H1 (cell line): ENCODE measurements at regions not wholly inside any gene's neighbourhood (a gene's known extent, or its start where the extent isn't known, plus 50 kb on each side); places are given as distances from the start of the nearest gene placed in this dataset.

Experiments
- CTCF ChIA-PET: fragments of 300-600 bp; sonication (Branson Sonifier 250); formaldehyde crosslinking; loops from one replicate; lab custom pipeline; 2021; ENCODE audit not compliant: partially characterized antibody; lab: Charles Lee
- POLR2A ChIA-PET: fragments of 300-600 bp; sonication (Branson Sonifier 250); formaldehyde crosslinking; loops from one replicate; lab custom pipeline; 2021; ENCODE audit warnings: inconsistent platforms; ENCODE audit not compliant: partially characterized antibody; lab: Charles Lee
- DNase-seq, 2 experiments: peaks; one replicate each; pipeline versions ENCODE4 v3.0.0 to v3.0.0-alpha.2; 2010 to 2022; ENCODE audit warnings: low spot score in 2 of 2, low read depth in 1 of 2, mixed read lengths in 1 of 2
- FAIRE-seq: peaks from 2 replicates; lab custom pipeline; 2011; peaks lifted over from hg19 to GRCh38; lab: Jason Lieb, UNC
- H2AFZ ChIP-seq: 2 replicates; pipeline ENCODE4 v1.8.1; 2012; ENCODE audit warnings: low read length, inconsistent platforms
- H2AK5ac ChIP-seq: 2 replicates; pipeline ENCODE4 v1.6.1; 2013; ENCODE audit warnings: low read depth, low read length
- H2BK120ac ChIP-seq: replicated peaks from 2 replicates; pipeline ENCODE3; 2013; ENCODE audit warnings: low read depth, low read length, inconsistent platforms
- H2BK12ac ChIP-seq: 2 replicates; pipeline ENCODE4 v1.6.1; 2013; ENCODE audit warnings: low read depth, low read length
- H2BK15ac ChIP-seq: 2 replicates; pipeline ENCODE4 v1.6.1; 2013; ENCODE audit warnings: low read length
- H2BK20ac ChIP-seq: 2 replicates; pipeline ENCODE4 v1.6.1; 2013; ENCODE audit warnings: low read length
- H2BK5ac ChIP-seq: 2 replicates; pipeline ENCODE4 v1.6.1; 2013; ENCODE audit warnings: low read depth, low read length
- H3K14ac ChIP-seq: 2 replicates; pipeline ENCODE4 v1.6.1; 2013; ENCODE audit warnings: inconsistent platforms; ENCODE audit not compliant: insufficient read length
- H3K18ac ChIP-seq: 2 replicates; pipeline ENCODE4 v1.6.1; 2013; ENCODE audit warnings: low read length; ENCODE audit errors: extremely low read depth
- H3K23ac ChIP-seq: 2 replicates; pipeline ENCODE4 v1.6.1; 2013; ENCODE audit warnings: inconsistent platforms; ENCODE audit not compliant: insufficient read length
- H3K23me2 ChIP-seq: 2 replicates; pipeline ENCODE4 v1.6.1; 2013; ENCODE audit warnings: low read depth, low read length
- H3K27ac ChIP-seq: 2 replicates; pipeline ENCODE4 v1.6.1; 2011; ENCODE audit warnings: low read depth, low read length, inconsistent platforms
- H3K27me3 ChIP-seq, 4 experiments: replicated peaks in 1 of 4; 1 replicate in 1 of 4; 2 replicates in 3 of 4; pipeline versions ENCODE4 v1.6.1 to v1.8.1; 2011 to 2013; ENCODE audit warnings: low read length in 3 of 4, mild to moderate bottlenecking in 3 of 4, inconsistent platforms in 2 of 4, mixed read lengths in 2 of 4, moderate library complexity in 1 of 4; ENCODE audit not compliant: control insufficient read depth in 3 of 4, insufficient read depth in 3 of 4; ENCODE audit errors: extremely low read depth in 1 of 4
- H3K36me3 ChIP-seq, 4 experiments: 2 replicates each; pipeline versions ENCODE4 v1.6.1 to v1.8.1; 2011 to 2013; ENCODE audit warnings: mild to moderate bottlenecking in 4 of 4, low read length in 3 of 4, moderate library complexity in 2 of 4, control low read depth in 1 of 4, inconsistent platforms in 1 of 4; ENCODE audit not compliant: insufficient read depth in 4 of 4, control insufficient read depth in 2 of 4
- H3K4ac ChIP-seq: replicated peaks from 2 replicates; pipeline ENCODE3; 2013; ENCODE audit warnings: low read length, low read depth, mixed read lengths, inconsistent platforms; ENCODE audit not compliant: insufficient read length
- H3K4me1 ChIP-seq, 4 experiments: replicated peaks in 1 of 4; 1 replicate in 1 of 4; 2 replicates in 3 of 4; pipeline versions ENCODE4 v1.6.1 to v1.8.1; 2011 to 2013; ENCODE audit warnings: low read length in 3 of 4, inconsistent platforms in 2 of 4, mixed read lengths in 1 of 4; ENCODE audit not compliant: insufficient read depth in 4 of 4, control insufficient read depth in 3 of 4
- H3K4me2 ChIP-seq, 2 experiments: 2 replicates each; pipeline versions ENCODE4 v1.6.1 to v1.8.1; 2011 to 2013; ENCODE audit warnings: low read depth in 2 of 2, low read length in 2 of 2, control low read depth in 1 of 2, inconsistent platforms in 1 of 2, mild to moderate bottlenecking in 1 of 2; ENCODE audit not compliant: insufficient read depth in 1 of 2
- H3K4me3 ChIP-seq, 4 experiments: fragments of 200-600, 300-600 bp in 1 of 4; sonication (generic), shearing (Covaris generic), sonication (Bioruptor Twin) in 1 of 4; 2 replicates each; pipeline versions ENCODE4 v1.5.1 to v1.8.1; 2011 to 2016; ENCODE audit warnings: low read length in 4 of 4, low read depth in 3 of 4, control low read depth in 2 of 4, inconsistent platforms in 2 of 4, mild to moderate bottlenecking in 2 of 4, mixed read lengths in 1 of 4, moderate library complexity in 1 of 4; ENCODE audit not compliant: insufficient read depth in 2 of 4; ENCODE audit errors: extremely low read depth in 1 of 4
- H3K56ac ChIP-seq: replicated peaks from 2 replicates; pipeline ENCODE3; 2013; ENCODE audit warnings: low read depth, mild to moderate bottlenecking, mixed read lengths, low read length, inconsistent platforms; ENCODE audit not compliant: insufficient read length
- H3K79me1 ChIP-seq: 2 replicates; pipeline ENCODE4 v1.6.1; 2013; ENCODE audit warnings: low read depth, low read length, control low read depth
- H3K79me2 ChIP-seq, 2 experiments: 2 replicates each; pipeline versions ENCODE4 v1.6.1 to v1.8.1; 2012 to 2013; ENCODE audit warnings: low read length in 2 of 2, mild to moderate bottlenecking in 2 of 2, inconsistent platforms in 1 of 2; ENCODE audit not compliant: insufficient read depth in 2 of 2, control insufficient read depth in 1 of 2
- H3K9ac ChIP-seq, 4 experiments: replicated peaks in 1 of 4; 1 replicate in 1 of 4; 2 replicates in 3 of 4; pipeline versions ENCODE4 v1.6.1 to v1.8.1; 2011 to 2013; ENCODE audit warnings: low read depth in 3 of 4, low read length in 3 of 4, control low read depth in 2 of 4, mild to moderate bottlenecking in 2 of 4, moderate library complexity in 2 of 4, inconsistent platforms in 1 of 4; ENCODE audit errors: extremely low read depth in 1 of 4
- H3K9me3 ChIP-seq, 2 experiments: 2 replicates each; pipeline versions ENCODE4 v1.6.1 to v1.8.1; 2012 to 2013; ENCODE audit warnings: mild to moderate bottlenecking in 2 of 2, moderate library complexity in 2 of 2, control low read depth in 1 of 2, inconsistent platforms in 1 of 2, low read depth in 1 of 2, low read length in 1 of 2, mixed read lengths in 1 of 2; ENCODE audit not compliant: insufficient read depth in 2 of 2
- H4K20me1 ChIP-seq, 2 experiments: replicated peaks in 1 of 2; 2 replicates each; pipeline versions ENCODE3 to v1.8.1; 2011 to 2013; ENCODE audit warnings: inconsistent platforms in 2 of 2, low read length in 2 of 2, mild to moderate bottlenecking in 1 of 2; ENCODE audit not compliant: insufficient read depth in 2 of 2, control insufficient read depth in 1 of 2
- H4K5ac ChIP-seq: 2 replicates; pipeline ENCODE4 v1.6.1; 2013; ENCODE audit warnings: low read length, low read depth, mixed read lengths, inconsistent platforms; ENCODE audit not compliant: insufficient read length
- H4K8ac ChIP-seq: 2 replicates; pipeline ENCODE4 v1.8.0; 2013; ENCODE audit warnings: mild to moderate bottlenecking, moderate library complexity, low read length, inconsistent platforms; ENCODE audit not compliant: insufficient read depth; ENCODE audit errors: extremely low read depth
- H4K91ac ChIP-seq: replicated peaks from 2 replicates; pipeline ENCODE3; 2013; ENCODE audit warnings: low read length, mixed read lengths, inconsistent platforms; ENCODE audit not compliant: insufficient read length
- ATF2 ChIP-seq: IDR thresholded peaks from 2 replicates; pipeline ENCODE4 v1.6.1; 2012; ENCODE audit warnings: low read length, inconsistent platforms
- BACH1 ChIP-seq: IDR thresholded peaks from 2 replicates; pipeline ENCODE4 v1.6.1; 2012; ENCODE audit warnings: low read length, improper control_type of control experiment
- BRCA1 ChIP-seq: IDR thresholded peaks from 2 replicates; pipeline ENCODE4 v1.6.1; 2012; ENCODE audit warnings: low read depth, low read length, improper control_type of control experiment
- FOSL1 ChIP-seq: IDR thresholded peaks from 2 replicates; pipeline ENCODE4 v1.6.1; 2011; ENCODE audit warnings: mild to moderate bottlenecking, low read depth, low read length, moderate library complexity; ENCODE audit not compliant: insufficient read depth
- GABPA ChIP-seq: IDR thresholded peaks from 2 replicates; pipeline ENCODE4 v1.6.1; 2011; ENCODE audit warnings: mild to moderate bottlenecking, low read length, moderate library complexity, borderline replicate concordance; ENCODE audit not compliant: insufficient read depth
- HDAC2 ChIP-seq, 2 experiments: fragments of 300-600 bp in 1 of 2; sonication (generic) in 1 of 2; IDR thresholded peaks; 2 replicates each; pipeline ENCODE4 v1.6.1; 2011 to 2012; ENCODE audit warnings: low read depth in 2 of 2, low read length in 2 of 2, mild to moderate bottlenecking in 2 of 2, moderate library complexity in 2 of 2, borderline replicate concordance in 1 of 2, inconsistent platforms in 1 of 2
- JUN ChIP-seq: IDR thresholded peaks from 2 replicates; pipeline ENCODE4 v1.6.1; 2011; ENCODE audit warnings: low read depth, mild to moderate bottlenecking, improper control_type of control experiment, low read length
- RAD21 ChIP-seq, 2 experiments: IDR thresholded peaks in 1 of 2; conservative IDR thresholded peaks in 1 of 2; 2 replicates each; pipeline ENCODE4 v1.6.1; 2011; ENCODE audit warnings: low read depth in 2 of 2, low read length in 2 of 2, improper control_type of control experiment in 1 of 2, inconsistent platforms in 1 of 2, mild to moderate bottlenecking in 1 of 2, moderate library complexity in 1 of 2
- SIX5 ChIP-seq: IDR thresholded peaks from 2 replicates; pipeline ENCODE4 v1.6.1; 2011; ENCODE audit warnings: mild to moderate bottlenecking, low read depth, low read length
- WGBS, 2 experiments: shearing (Covaris generic) in 1 of 2; methylation state at CpG; one replicate each; pipeline versions ENCODE4 v1.1.6 to v1.1.7; 2013 to 2015; ENCODE audit warnings: low lambda C conversion rate in 2 of 2, mixed read lengths in 2 of 2, inconsistent platforms in 1 of 2, low coverage in 1 of 2, missing lambda C conversion rate in 1 of 2; ENCODE audit not compliant: insufficient replicate concordance in 2 of 2, insufficient coverage in 1 of 2, insufficient read length in 1 of 2; ENCODE audit errors: extremely low coverage in 1 of 2, missing lambda C conversion rate in 1 of 2; 5-methylcytosine and 5-hydroxymethylcytosine counted together
- TF ChIP-seq, protein P1 (sequence below), 3 experiments: IDR thresholded peaks; 1 replicate in 2 of 3; 2 replicates in 1 of 3; pipeline versions ENCODE4 v1.5.1 to v1.6.1; 2011; ENCODE audit warnings: low read length in 3 of 3, mild to moderate bottlenecking in 3 of 3, inconsistent platforms in 2 of 3, low read depth in 1 of 3, moderate library complexity in 1 of 3; ENCODE audit not compliant: insufficient read depth in 1 of 3; ENCODE audit errors: control extremely low read depth in 1 of 3

DNA sequence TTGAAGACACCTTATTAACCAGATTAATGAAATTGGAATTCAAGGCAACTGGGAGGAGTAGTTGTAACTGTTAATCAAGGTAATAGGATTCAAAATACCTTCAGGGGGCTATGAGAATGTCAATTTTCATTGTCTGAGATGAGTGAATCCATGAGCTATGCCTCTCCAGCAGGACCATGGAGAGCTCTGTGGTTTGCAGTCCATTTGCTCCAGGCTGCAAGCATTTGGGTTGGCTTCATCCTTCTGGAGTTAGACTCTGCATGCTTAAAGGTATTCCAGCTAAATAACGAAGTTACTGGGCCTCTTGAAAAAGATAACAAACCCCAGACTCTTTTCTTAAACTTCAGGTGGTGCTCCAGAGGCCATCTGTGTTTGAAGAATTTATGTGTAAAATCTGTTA lies 207.1 kb upstream of the SLC8A1 start:
- Histone ChIP-seq H2BK12ac (no peak overlapping the region), H2AK5ac (no peak overlapping the region), H2BK120ac (no peak overlapping the region), H3K23me2 (no peaks in the 10 kb centered on the region), H3K23ac (no peak overlapping the region), H2AFZ (no peak overlapping the region), H3K9ac (no peak overlapping the region), H2BK15ac (no peak overlapping the region), H4K8ac (no peak overlapping the region), H3K4me3 (no peak overlapping the region), H3K4ac (no peak overlapping the region), H3K79me2 (no peaks in the 10 kb centered on the region), H3K79me1 (no peaks in the 10 kb centered on the region), H3K4me1 (no peaks in the 10 kb centered on the region), H2BK20ac (no peak overlapping the region), H3K36me3 (no peaks in the 10 kb centered on the region), H3K14ac (no peak overlapping the region), H4K91ac (no peak overlapping the region), H3K27me3 (no peaks in the 10 kb centered on the region), H4K5ac (no peak overlapping the region), H3K27ac (no peak overlapping the region), H2BK5ac (no peak overlapping the region), H3K18ac (no peak overlapping the region), H4K20me1 (peaks cover 0 to 1% of the 10 kb centered on the region in 2 experiments), H3K9me3 (no peaks in the 10 kb centered on the region), H3K56ac (no peak overlapping the region), H3K4me2 (no peak overlapping the region)
- ChIA-PET CTCF (no interaction called here), POLR2A (no interaction called here)
- DNase-seq (no peak), FAIRE-seq (peak; percentile 58)
- WGBS, 2 experiments, result 55% methylated on average over 1 of the region's 1 CpG; no CpG with 5 or more reads in 1 of the 2 experiments
- TF ChIP-seq, protein P1, sequence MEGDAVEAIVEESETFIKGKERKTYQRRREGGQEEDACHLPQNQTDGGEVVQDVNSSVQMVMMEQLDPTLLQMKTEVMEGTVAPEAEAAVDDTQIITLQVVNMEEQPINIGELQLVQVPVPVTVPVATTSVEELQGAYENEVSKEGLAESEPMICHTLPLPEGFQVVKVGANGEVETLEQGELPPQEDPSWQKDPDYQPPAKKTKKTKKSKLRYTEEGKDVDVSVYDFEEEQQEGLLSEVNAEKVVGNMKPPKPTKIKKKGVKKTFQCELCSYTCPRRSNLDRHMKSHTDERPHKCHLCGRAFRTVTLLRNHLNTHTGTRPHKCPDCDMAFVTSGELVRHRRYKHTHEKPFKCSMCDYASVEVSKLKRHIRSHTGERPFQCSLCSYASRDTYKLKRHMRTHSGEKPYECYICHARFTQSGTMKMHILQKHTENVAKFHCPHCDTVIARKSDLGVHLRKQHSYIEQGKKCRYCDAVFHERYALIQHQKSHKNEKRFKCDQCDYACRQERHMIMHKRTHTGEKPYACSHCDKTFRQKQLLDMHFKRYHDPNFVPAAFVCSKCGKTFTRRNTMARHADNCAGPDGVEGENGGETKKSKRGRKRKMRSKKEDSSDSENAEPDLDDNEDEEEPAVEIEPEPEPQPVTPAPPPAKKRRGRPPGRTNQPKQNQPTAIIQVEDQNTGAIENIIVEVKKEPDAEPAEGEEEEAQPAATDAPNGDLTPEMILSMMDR (IDR thresholded peaks at IDR 0.05; ENCODE audit: control extremely low read depth in 1 of 3, insufficient read depth in 1 of 3, low read depth in 1 of 3, low read length in 3 of 3), result no peak
- TF ChIP-seq BACH1, result no peak
- no peak for TF ChIP-seq SIX5
- no peak for TF ChIP-seq GABPA
- TF ChIP-seq JUN, result no peak
- no peak for TF ChIP-seq FOSL1
- TF ChIP-seq HDAC2 (IDR thresholded peaks at IDR 0.05; ENCODE audit: borderline replicate concordance in 1 of 2, low read depth in 2 of 2, low read length in 2 of 2), result no peak
- no peak for TF ChIP-seq BRCA1
- no peak for TF ChIP-seq RAD21 (IDR thresholded peaks at IDR 0.05 in 1 of 2, conservative IDR thresholded peaks at IDR 0.05 in 1 of 2; ENCODE audit: low read depth in 2 of 2, low read length in 2 of 2)
- TF ChIP-seq ATF2, result no peak
